Neural crest cell (in vitro differentiated cells): ENCODE measurements at regions not wholly inside any gene's neighbourhood (a gene's known extent, or its start where the extent isn't known, plus 50 kb on each side); places are given as distances from the start of the nearest gene placed in this dataset.
"Not testable (repeated sequence)": the region's sequence is repeated elsewhere in the genome, so short reads cannot be mapped to it uniquely, and the experiment has no call there.

Experiments
- DNase-seq: peaks from one replicate; pipeline ENCODE4 v3.0.0; 2021; ENCODE audit warnings: low read depth, mixed read lengths, low spot score
- H3K27ac Mint-ChIP-seq: one replicate; pipeline ENCODE4 v1.8.0; 2021; ENCODE audit warnings: mild to moderate bottlenecking, mixed read lengths; ENCODE audit not compliant: unreplicated experiment
- H3K27me3 Mint-ChIP-seq: 2 replicates; pipeline ENCODE4 v1.8.0; 2021; ENCODE audit warnings: low read depth, mild to moderate bottlenecking, mixed read lengths
- H3K36me3 Mint-ChIP-seq: 2 replicates; pipeline ENCODE4 v1.8.0; 2021; ENCODE audit warnings: low read depth, mild to moderate bottlenecking, mixed read lengths
- H3K4me1 Mint-ChIP-seq: 2 replicates; pipeline ENCODE4 v1.8.0; 2021; ENCODE audit warnings: mixed read lengths
- H3K4me3 Mint-ChIP-seq: one replicate; pipeline ENCODE4 v1.8.0; 2021; ENCODE audit warnings: mild to moderate bottlenecking, mixed read lengths
- H3K9me3 Mint-ChIP-seq: 2 replicates; pipeline ENCODE4 v1.8.0; 2021; ENCODE audit warnings: mixed read lengths
- CTCF ChIP-seq: fragments of 200-600 bp; sonication (generic); conservative IDR thresholded peaks from 2 replicates; pipeline ENCODE4 v1.5.0; 2021; ENCODE audit warnings: antibody characterized with exemption, mild to moderate bottlenecking

GRCh38 chr5:163889369-163889768 is 383.9 kb downstream of the MAT2B start:
- Mint-ChIP-seq H3K4me1 (peaks cover 4% of the 10 kb centered on the region), H3K9me3 (peaks cover 1% of the 10 kb centered on the region), H3K27me3 (no peaks in the 10 kb centered on the region), H3K36me3 (no peaks in the 10 kb centered on the region), H3K4me3 (no peak overlapping the region), H3K27ac (no peak overlapping the region)
- no peak for TF ChIP-seq CTCF
- DNase-seq: no peak

GRCh38 chr5:163890261-163890660 is 384.8 kb downstream of the MAT2B start:
- Mint-ChIP-seq H3K9me3 (peaks cover 1% of the 10 kb centered on the region), H3K27me3 (no peaks in the 10 kb centered on the region), H3K4me1 (peaks cover 4% of the 10 kb centered on the region), H3K36me3 (no peaks in the 10 kb centered on the region), H3K27ac (no peak overlapping the region), H3K4me3 (no peak overlapping the region)
- TF ChIP-seq CTCF: no peak
- no peak for DNase-seq

GRCh38 chr5:163893281-163893680 is 387.9 kb downstream of the MAT2B start:
- H3K27me3 Mint-ChIP-seq: no peaks in the 10 kb centered on the region
- DNase-seq: no peak
- TF ChIP-seq CTCF: no peak
- H3K4me1 Mint-ChIP-seq: peaks cover 10% of the 10 kb centered on the region
- no peak overlapping the region for H3K4me3 Mint-ChIP-seq
- peaks cover 6% of the 10 kb centered on the region for H3K9me3 Mint-ChIP-seq
- H3K27ac Mint-ChIP-seq: no peak overlapping the region
- H3K36me3 Mint-ChIP-seq: no peaks in the 10 kb centered on the region

- Mint-ChIP-seq H3K36me3 (no peaks in the 10 kb centered on the region), H3K4me1 (peaks cover 6% of the 10 kb centered on the region), H3K4me3 (no peak overlapping the region), H3K27me3 (no peaks in the 10 kb centered on the region), H3K9me3 (peaks cover 6% of the 10 kb centered on the region), H3K27ac (no peak overlapping the region)
- no peak for DNase-seq
- no peak for TF ChIP-seq CTCF
Measured at GRCh38 chr5:163894645-163895044, 389.2 kb downstream of the MAT2B start.

GRCh38 chr5:163898873-163899272 is 393.5 kb downstream of the MAT2B start:
- no peak overlapping the region for H3K4me3 Mint-ChIP-seq
- H3K27ac Mint-ChIP-seq: no peak overlapping the region
- no peak for TF ChIP-seq CTCF
- peaks cover 2% of the 10 kb centered on the region for H3K36me3 Mint-ChIP-seq
- no peaks in the 10 kb centered on the region for H3K27me3 Mint-ChIP-seq
- no peak for DNase-seq
- H3K4me1 Mint-ChIP-seq: peaks cover 6% of the 10 kb centered on the region
- H3K9me3 Mint-ChIP-seq: peaks cover 6% of the 10 kb centered on the region

GRCh38 chr5:163907783-163908182 is 402.4 kb downstream of the MAT2B start:
- not testable (repeated sequence) for H3K4me3 Mint-ChIP-seq, H3K36me3 Mint-ChIP-seq

More at GRCh38 chr5:163907783-163908182, 402.4 kb downstream of the MAT2B start:
- H3K27ac Mint-ChIP-seq, H3K27me3 Mint-ChIP-seq, H3K9me3 Mint-ChIP-seq, H3K4me1 Mint-ChIP-seq, DNase-seq: not testable (repeated sequence)
